NB4 (cell line): ENCODE measurements at regions not wholly inside any gene's neighbourhood (a gene's known extent, or its start where the extent isn't known, plus 50 kb on each side); places are given as distances from the start of the nearest gene placed in this dataset.

Source experiments
- DNase-seq: peaks from one replicate; pipeline ENCODE4 v3.0.0; 2010; ENCODE audit warnings: low read depth
- H3K4me3 ChIP-seq: one replicate; pipeline ENCODE4 v1.5.1; 2011; ENCODE audit warnings: mild to moderate bottlenecking, low read depth, low read length, moderate library complexity
- CTCF ChIP-seq: IDR thresholded peaks from one replicate; pipeline ENCODE4 v1.5.1; 2012; ENCODE audit warnings: low read depth, low read length
- MYC ChIP-seq: IDR thresholded peaks from 2 replicates; pipeline ENCODE4 v1.6.1; 2011; ENCODE audit warnings: low read depth, low read length
- POLR2A ChIP-seq: IDR thresholded peaks from 2 replicates; pipeline ENCODE4 v1.6.1; 2011; ENCODE audit warnings: mild to moderate bottlenecking; ENCODE audit not compliant: insufficient read length; ENCODE audit errors: extremely low read depth
- TF ChIP-seq, protein P1 (sequence below): IDR thresholded peaks from 2 replicates; pipeline ENCODE4 v1.6.1; 2011; ENCODE audit warnings: low read depth, low read length

GRCh38 chr11:16441461-16441860 is 85.1 kb upstream of the SOX6 start:
- TF ChIP-seq MYC (no peak), CTCF (no peak), POLR2A (no peak)
- TF ChIP-seq, protein P1, sequence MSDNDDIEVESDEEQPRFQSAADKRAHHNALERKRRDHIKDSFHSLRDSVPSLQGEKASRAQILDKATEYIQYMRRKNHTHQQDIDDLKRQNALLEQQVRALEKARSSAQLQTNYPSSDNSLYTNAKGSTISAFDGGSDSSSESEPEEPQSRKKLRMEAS, result no peak
- DNase-seq, result no peak
- no peak overlapping the region for H3K4me3 ChIP-seq

DNA sequence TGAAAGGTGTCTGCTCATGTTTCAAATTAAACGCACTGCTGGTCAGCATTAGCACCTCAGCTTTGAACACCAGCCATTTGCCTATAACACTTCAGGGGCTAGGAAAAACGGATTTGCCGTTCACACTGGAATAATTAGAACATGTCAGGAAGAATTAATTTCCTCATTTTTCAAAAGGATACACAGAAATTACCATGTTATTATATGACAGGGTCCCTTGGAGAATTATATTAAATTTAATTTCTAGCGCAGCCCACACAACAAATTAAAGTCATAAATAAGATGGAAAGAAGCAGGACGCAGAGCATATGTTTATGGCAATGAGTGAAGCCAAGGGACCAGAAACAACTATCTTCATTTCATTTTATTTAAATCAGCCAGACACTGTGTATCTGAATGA is 83.8 kb upstream of the SOX6 start:
- no peak for TF ChIP-seq CTCF
- H3K4me3 ChIP-seq, result no peak overlapping the region
- DNase-seq, result no peak

DNA sequence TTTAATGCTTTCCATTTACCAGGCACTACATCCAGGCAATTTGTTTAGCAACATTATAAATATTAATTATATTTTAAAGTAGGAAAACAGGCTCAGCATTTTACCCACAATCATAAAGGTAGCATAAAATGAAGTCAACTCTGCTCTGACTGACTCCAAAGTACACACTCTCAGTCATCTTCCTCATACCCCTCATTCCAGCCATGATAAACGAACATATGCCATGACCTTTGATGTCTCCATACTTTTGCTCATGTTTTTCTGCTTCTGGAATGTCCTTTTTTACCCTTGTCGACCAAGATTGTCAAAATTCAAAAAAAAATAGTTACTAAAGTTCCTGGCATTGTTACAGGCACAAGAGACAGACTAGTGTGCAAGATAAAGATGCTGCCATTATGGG is 77.7 kb upstream of the SOX6 start:
- no peak for TF ChIP-seq MYC
- TF ChIP-seq CTCF, result no peak
- TF ChIP-seq, protein P1, result no peak
- no peak for TF ChIP-seq POLR2A
- no peak for DNase-seq
- H3K4me3 ChIP-seq, result no peak overlapping the region

GRCh38 chr11:16430674-16431073 is 74.3 kb upstream of the SOX6 start:
- TF ChIP-seq, protein P1, result no peak
- no peak for TF ChIP-seq CTCF
- TF ChIP-seq POLR2A, result no peak
- TF ChIP-seq MYC, result no peak
- DNase-seq, result no peak
- no peak overlapping the region for H3K4me3 ChIP-seq

DNA sequence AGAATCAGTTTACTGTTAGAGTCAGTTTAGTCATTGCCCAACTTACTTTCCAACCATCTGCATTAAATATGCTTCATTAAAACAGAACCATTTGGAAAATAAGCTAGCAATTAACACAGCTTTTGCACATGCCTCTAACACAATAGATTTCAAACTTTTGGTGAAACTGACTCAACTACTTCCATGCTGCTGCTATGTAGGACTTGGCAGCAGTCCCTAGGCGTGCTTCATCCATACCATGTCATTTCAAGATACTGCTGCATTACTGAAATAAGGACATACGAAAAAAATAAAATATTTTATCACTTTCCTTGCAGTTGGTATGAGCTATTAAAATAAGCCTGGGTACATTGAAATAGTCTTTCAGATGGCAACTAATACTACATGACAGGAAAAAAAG is 65.5 kb upstream of the SOX6 start:
- DNase-seq, result no peak
- no peak overlapping the region for H3K4me3 ChIP-seq
- TF ChIP-seq CTCF (no peak), MYC (no peak), POLR2A (no peak)
- TF ChIP-seq, protein P1, result no peak

DNA sequence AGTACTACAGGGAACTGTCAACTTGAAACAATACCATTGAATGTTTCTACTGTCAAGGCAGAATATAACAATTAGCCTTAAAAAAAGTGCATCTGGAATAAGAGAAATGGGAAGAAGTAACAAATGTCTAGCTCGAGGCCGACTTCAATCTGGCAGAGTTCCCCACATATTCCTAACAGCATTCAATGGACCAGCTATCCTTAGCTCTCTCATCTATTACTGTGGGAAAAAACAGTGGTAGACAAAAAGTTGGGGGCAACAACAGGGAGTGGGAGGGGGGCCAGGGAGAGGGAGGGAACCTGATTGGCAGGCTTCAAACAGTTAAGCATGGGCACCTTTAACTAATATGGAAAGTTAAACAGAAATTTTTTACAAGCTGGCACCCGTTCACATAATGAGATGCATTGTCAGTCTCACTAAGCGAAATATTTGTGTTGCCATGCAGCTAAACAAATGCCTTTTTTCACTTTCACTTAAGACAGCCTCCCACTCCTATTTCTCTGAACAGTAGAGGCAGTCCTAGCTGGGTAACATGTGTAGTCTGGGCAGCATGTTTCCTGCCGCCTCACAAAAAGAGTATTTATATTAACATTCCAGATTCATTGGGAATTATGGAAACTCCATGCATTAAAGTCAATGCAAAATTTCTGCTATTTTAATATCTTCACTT is 62.2 kb upstream of the SOX6 start:
- no peak for DNase-seq
- TF ChIP-seq, protein P1, result no peak
- TF ChIP-seq CTCF (no peak), MYC (no peak), POLR2A (no peak)
- H3K4me3 ChIP-seq, result no peak overlapping the region
